IPS DF 6.9 (cell line): ENCODE measurements at regions not wholly inside any gene's neighbourhood (a gene's known extent, or its start where the extent isn't known, plus 50 kb on each side); places are given as distances from the start of the nearest gene placed in this dataset.

Experiments
- DNase-seq: peaks from one replicate; pipeline ENCODE4 v3.0.0-alpha.2; 2013; ENCODE audit warnings: low read depth, low spot score
- H3K27ac ChIP-seq: one replicate; pipeline ENCODE4 v1.5.1; 2013; ENCODE audit warnings: low read length, control low read depth
- H3K27me3 ChIP-seq: 2 replicates; pipeline ENCODE4 v1.6.1; 2013; ENCODE audit warnings: mild to moderate bottlenecking, low read length; ENCODE audit not compliant: control insufficient read depth, insufficient read depth
- H3K36me3 ChIP-seq: 2 replicates; pipeline ENCODE4 v1.6.1; 2013; ENCODE audit warnings: low read length; ENCODE audit not compliant: control insufficient read depth, insufficient read depth
- H3K4me1 ChIP-seq: 2 replicates; pipeline ENCODE4 v1.6.1; 2013; ENCODE audit warnings: low read length; ENCODE audit not compliant: control insufficient read depth, insufficient read depth
- H3K4me3 ChIP-seq: 2 replicates; pipeline ENCODE4 v1.5.1; 2013; ENCODE audit warnings: mild to moderate bottlenecking, low read length
- H3K9me3 ChIP-seq: 2 replicates; pipeline ENCODE4 v1.6.1; 2013; ENCODE audit warnings: low read length, inconsistent platforms; ENCODE audit not compliant: control insufficient read depth, insufficient read depth
- WGBS: extraction: QIAGEN DNeasy Blood & Tissue Kit; methylation state at CpG from one replicate; pipeline ENCODE4 v1.1.7; 2013; ENCODE audit warnings: mixed read lengths, missing lambda C conversion rate; ENCODE audit not compliant: insufficient read length, insufficient coverage; 5-methylcytosine and 5-hydroxymethylcytosine counted together

DNA sequence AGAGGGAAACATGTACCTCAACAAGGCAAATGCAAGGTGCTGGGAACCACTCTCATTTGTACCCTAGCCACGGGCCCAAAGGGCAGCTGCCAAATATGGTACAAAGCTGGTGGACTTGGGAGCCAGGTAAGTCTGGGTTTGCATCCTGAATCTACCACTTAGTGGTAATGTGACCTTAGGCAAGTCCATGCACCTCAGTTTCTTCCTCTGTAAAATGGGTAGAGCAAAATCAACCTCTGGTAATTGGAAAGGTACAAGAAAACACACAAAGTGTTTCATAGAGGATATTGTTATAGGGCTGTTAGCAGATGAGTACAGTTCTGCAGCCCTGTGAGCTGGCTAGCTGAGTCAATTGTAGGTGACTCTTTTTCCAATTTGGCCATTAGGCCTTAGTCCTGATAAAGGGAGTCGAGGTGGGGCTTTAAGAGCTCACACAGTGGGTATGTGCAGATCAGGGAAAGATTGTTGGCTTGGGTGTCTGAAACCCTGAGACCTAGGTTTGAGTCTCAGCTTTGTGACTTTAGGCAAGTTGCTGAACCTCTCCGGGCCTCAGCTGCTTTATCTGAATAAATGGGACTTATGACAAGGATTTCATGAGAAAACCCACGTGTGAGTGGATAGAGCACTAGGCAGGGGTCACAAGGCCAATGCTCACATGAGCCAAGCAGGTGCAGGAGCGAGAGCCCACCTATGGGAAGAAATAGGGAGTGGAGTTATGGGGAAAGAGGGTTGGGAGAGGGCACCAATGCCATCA, 121.3 kb upstream of the GDF10 start:
- H3K4me3 ChIP-seq: no peak overlapping the region
- no peak overlapping the region for H3K27ac ChIP-seq
- H3K27me3 ChIP-seq: no peaks in the 10 kb centered on the region
- H3K36me3 ChIP-seq: no peaks in the 10 kb centered on the region
- H3K4me1 ChIP-seq: peaks cover 2% of the 10 kb centered on the region
- DNase-seq: no peak
- WGBS: no CpG with 5 or more reads among the region's 5 CpGs
- H3K9me3 ChIP-seq: no peaks in the 10 kb centered on the region

DNA sequence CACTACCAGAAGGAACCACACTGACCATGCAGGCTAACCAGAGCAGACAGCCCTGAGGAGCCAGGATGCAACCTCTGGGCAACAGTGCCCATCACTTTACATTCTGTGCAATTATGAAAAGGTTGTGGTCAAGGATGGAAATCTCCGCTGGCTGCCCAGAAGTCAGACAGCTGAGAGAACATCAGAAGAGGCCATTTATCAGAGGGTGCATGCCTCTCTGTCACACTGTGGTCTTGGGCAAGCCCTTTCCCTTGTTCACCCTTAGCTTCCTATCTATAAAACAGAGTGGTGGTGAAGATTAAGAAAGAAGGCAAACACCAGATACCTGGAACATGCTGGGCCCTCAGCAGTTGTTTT, 120.7 kb upstream of the GDF10 start:
- Histone ChIP-seq H3K9me3 (no peaks in the 10 kb centered on the region), H3K4me3 (no peak overlapping the region), H3K4me1 (peaks cover 2% of the 10 kb centered on the region), H3K36me3 (no peaks in the 10 kb centered on the region), H3K27ac (no peak overlapping the region), H3K27me3 (no peaks in the 10 kb centered on the region)
- no CpG with 5 or more reads among the region's 1 CpG for WGBS
- DNase-seq: no peak

DNA sequence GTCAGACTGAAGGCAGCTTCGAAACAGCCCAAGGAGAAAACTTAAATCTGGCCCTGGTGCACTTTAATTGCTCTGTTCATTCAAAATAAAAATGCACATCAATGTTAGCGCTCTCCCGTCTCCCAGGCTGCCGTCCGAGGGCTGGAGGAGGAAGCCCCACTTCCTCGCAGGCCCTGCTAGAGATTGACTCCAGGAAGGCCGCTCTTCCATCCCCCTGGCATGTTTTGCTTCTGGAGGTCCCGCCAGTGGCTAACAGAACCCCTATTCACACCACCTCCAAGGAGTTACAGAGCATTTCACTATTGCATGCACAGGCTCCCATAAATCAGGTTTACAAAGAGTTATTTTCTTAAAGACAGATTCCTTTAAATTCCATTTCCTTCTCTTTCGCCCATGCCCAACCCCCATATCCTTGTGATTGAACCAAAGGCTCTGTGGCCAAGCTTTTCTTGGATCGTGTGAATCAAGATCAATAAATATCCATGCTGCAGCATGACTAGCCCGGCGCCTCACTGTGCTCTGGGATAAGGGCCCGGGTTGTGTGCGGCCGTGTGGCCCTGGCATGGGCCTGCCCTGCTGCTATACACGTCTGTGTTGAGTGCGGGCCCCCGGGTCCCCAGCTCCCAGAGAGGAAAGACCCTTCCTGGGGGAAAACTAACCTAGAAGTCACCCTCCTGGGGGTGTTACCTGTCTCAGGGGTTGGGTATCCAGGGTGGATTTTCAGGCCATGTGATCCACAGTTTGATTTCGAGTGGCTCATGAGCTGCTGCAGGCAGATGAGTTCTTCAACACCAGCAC, 118.7 kb upstream of the GDF10 start:
- no peaks in the 10 kb centered on the region for H3K4me1 ChIP-seq
- H3K36me3 ChIP-seq: no peaks in the 10 kb centered on the region
- no peak overlapping the region for H3K4me3 ChIP-seq
- H3K27ac ChIP-seq: no peak overlapping the region
- WGBS: no CpG with 5 or more reads among the region's 19 CpGs
- H3K9me3 ChIP-seq: no peaks in the 10 kb centered on the region
- no peak for DNase-seq
- H3K27me3 ChIP-seq: no peaks in the 10 kb centered on the region

DNA sequence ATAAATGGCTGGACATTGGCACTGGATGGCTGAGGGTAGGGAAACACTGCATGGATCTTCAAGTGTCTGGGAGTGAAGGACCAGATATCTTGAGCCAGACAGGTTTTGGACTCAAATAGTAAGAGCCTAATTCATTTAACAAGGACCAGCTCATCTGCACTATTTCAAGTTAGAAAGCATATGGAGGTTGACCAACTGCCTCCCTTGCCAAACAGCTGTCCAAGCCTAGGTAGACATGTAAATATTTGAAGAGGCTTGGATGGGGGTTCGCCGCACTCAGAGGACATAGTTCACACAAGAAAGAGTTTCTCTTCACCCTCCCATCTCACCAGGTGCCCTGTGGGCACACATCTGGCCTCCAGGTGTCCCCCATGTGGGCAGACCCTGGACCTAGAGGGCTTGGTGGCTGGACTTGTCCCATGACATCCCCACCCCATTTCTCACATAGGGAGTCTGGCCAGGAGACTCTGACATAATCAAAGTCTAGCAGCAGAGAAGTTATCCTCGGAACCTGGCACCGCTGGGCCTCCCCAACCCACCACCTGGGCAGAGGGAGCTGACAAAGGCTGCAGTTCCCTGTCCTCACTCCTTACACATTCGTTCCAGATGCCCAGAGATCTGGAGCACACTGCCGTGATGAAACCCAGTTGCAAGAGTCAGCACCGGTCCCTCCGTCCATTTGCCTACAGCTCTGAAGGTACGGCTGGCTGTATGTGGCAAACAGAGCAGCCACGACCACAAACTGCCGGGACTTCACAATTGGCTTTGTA, 116.9 kb upstream of the GDF10 start:
- no peaks in the 10 kb centered on the region for H3K36me3 ChIP-seq
- no peaks in the 10 kb centered on the region for H3K27me3 ChIP-seq
- no peak for DNase-seq
- H3K4me3 ChIP-seq: no peak overlapping the region
- no CpG with 5 or more reads among the region's 11 CpGs for WGBS
- H3K4me1 ChIP-seq: no peaks in the 10 kb centered on the region
- H3K9me3 ChIP-seq: no peaks in the 10 kb centered on the region
- H3K27ac ChIP-seq: no peak overlapping the region

DNA sequence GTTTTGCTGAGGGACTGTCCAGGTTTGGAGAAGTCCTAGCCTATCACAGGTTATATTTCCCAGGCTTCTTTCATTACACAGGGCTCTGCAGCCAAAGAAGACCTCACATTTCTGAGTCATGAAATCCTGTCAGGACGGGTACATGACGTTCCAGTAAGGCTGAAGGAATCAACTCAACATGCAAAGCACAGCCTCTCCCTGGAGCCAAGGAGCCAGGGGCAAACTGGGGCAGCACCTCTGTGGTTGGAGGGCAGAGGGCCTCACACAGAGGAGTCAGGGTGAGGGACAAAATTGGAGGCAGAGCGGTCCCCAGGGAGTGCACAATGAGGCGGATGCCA, 116.3 kb upstream of the GDF10 start:
- Histone ChIP-seq H3K4me3 (no peak overlapping the region), H3K4me1 (no peaks in the 10 kb centered on the region), H3K9me3 (no peaks in the 10 kb centered on the region), H3K27ac (no peak overlapping the region), H3K27me3 (no peaks in the 10 kb centered on the region), H3K36me3 (no peaks in the 10 kb centered on the region)
- WGBS: no CpG with 5 or more reads among the region's 4 CpGs
- DNase-seq: no peak

DNA sequence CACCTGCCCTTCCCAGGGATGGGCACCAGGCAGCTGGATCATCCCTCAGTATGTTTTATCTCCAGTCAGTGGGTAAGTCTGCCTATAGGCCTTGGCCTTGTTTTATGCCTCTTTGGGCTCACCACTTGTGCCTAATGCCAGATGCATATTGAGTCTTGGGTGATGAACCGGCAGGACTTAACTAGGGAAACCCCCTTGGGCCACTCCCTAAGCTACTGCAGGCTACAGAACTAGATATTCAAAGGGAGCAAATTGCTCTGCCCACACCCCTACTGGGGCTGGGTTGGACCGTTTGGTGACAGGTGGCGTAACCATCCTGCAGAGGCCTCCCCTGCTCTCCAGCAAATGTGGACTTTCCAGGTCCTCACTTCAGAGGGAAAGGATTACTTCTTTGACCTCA, 115.7 kb upstream of the GDF10 start:
- Histone ChIP-seq H3K9me3 (no peaks in the 10 kb centered on the region), H3K4me3 (no peak overlapping the region), H3K36me3 (no peaks in the 10 kb centered on the region), H3K4me1 (no peaks in the 10 kb centered on the region), H3K27ac (no peak overlapping the region), H3K27me3 (no peaks in the 10 kb centered on the region)
- DNase-seq: no peak
- WGBS: no CpG with 5 or more reads among the region's 3 CpGs

DNA sequence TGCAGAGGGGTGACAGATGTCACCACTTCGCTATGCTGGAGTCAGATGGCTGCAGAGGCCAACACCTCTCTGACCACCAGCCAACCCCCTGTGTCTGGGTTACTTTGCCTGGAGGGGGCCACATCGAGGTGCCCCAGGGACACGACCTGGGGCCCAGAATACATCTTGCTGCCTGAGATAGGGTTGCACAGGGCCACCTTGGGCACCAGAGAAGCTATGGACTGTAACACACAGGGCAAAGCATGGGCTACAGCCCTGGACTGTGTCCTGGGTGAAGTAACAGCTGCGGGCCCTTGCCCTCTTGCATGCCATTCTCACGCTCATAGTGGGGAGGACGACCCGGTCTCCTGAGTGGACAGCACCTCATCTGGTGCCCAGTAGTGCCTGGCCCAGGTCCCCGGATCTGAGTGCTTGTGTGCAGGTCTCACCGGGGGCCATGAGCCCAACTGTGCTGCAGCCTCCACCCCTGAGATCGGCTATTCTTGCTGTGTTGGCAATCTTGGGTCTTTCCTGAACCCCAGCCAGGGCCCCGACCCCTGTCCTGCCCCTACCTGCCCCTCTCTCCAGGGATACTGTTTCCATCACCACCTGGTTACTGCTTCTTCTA, 115.2 kb upstream of the GDF10 start:
- Histone ChIP-seq H3K4me3 (no peak overlapping the region), H3K4me1 (no peaks in the 10 kb centered on the region), H3K27me3 (no peaks in the 10 kb centered on the region), H3K9me3 (no peaks in the 10 kb centered on the region), H3K36me3 (no peaks in the 10 kb centered on the region), H3K27ac (no peak overlapping the region)
- no peak for DNase-seq
- WGBS: no CpG with 5 or more reads among the region's 11 CpGs

DNA sequence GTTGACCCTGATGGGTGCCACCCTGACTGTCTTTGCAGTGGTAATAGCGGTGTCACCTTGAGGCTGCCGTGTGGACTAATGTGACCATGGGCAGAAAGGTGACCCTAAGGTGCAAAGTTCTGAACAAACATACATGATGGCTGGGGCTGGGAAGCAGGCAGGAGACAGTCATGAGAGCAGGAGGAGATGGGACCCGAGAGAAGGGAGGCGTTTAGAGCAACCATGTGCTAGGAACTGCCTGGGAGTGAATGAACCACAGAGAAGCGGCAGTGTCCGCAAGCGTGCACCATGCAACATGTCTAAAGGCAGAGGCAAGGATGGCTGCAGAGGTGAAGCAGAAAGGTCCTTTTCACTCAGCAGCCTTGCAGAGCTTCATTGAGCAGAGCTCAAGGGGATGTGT, 113.1 kb upstream of the GDF10 start:
- no CpG with 5 or more reads among the region's 7 CpGs for WGBS
- DNase-seq: no peak

DNA sequence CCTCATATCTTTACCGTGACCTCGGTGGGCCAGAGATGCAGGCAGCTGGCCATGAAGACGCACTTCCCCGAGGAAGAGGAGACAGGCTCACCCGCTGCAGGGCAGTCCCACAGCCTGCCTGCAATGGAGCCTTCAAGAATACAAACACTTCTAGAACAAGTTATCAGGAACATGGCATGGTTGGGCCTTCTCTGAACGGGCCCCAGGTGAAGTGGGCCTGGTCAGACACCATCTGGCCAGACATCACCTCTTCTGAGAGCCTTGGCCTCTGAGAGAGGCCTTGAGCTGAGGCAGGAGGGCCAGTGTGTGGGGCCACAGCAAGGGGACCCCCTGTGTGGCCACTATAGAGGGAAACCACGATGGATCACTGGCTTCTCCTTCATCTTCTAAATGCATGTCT, 112.4 kb upstream of the GDF10 start:
- Histone ChIP-seq H3K4me3 (no peak overlapping the region), H3K27me3 (no peaks in the 10 kb centered on the region), H3K36me3 (no peaks in the 10 kb centered on the region), H3K9me3 (no peaks in the 10 kb centered on the region), H3K27ac (no peak overlapping the region), H3K4me1 (no peaks in the 10 kb centered on the region)
- no CpG with 5 or more reads among the region's 7 CpGs for WGBS
- no peak for DNase-seq

More for the DNA sequence above, 113.1 kb upstream of the GDF10 start:
- Histone ChIP-seq H3K36me3 (no peaks in the 10 kb centered on the region), H3K4me3 (no peak overlapping the region), H3K9me3 (no peaks in the 10 kb centered on the region), H3K27ac (no peak overlapping the region), H3K4me1 (no peaks in the 10 kb centered on the region), H3K27me3 (no peaks in the 10 kb centered on the region)

DNA sequence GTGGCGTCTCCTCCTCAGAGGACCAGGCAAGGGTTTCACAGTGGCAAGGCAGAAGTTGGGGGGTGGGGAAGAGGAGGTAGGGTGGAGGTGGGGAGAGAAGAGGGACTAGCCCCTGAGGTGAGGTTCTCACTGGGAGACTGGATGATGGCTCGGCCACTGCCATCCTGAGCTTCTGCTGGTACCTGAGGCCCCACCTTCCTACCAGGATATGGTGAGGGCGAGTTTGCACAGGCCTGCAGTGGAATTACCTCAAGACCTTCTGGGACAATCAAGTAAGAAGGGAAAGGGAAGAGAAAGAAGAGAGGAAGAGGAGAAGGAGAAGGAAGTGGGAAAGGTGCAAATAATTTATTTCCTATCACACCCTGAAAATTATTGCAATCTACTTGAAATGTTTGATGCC, 111.8 kb upstream of the GDF10 start:
- no CpG with 5 or more reads among the region's 3 CpGs for WGBS
- Histone ChIP-seq H3K27ac (no peak overlapping the region), H3K9me3 (no peaks in the 10 kb centered on the region), H3K27me3 (no peaks in the 10 kb centered on the region), H3K4me1 (no peaks in the 10 kb centered on the region), H3K36me3 (no peaks in the 10 kb centered on the region), H3K4me3 (no peak overlapping the region)
- no peak for DNase-seq
